Raji (cell line): ENCODE measurements at regions not wholly inside any gene's neighbourhood (a gene's known extent, or its start where the extent isn't known, plus 50 kb on each side); places are given as distances from the start of the nearest gene placed in this dataset.

Experiments
- POLR2A ChIP-seq: IDR thresholded peaks from 2 replicates; pipeline ENCODE4 v1.6.1; 2011; ENCODE audit warnings: low read depth, low read length, control low read depth; ENCODE audit not compliant: insufficient read depth

GRCh38 chr6:20328924-20329300, 72.8 kb upstream of the E2F3 start:
- TF ChIP-seq POLR2A: no peak

GRCh38 chr6:20331042-20331441, 70.6 kb upstream of the E2F3 start:
- TF ChIP-seq POLR2A: no peak

GRCh38 chr6:20331625-20332024, 70.1 kb upstream of the E2F3 start:
- TF ChIP-seq POLR2A: no peak

GRCh38 chr6:20332441-20333006, 69.2 kb upstream of the E2F3 start:
- no peak for TF ChIP-seq POLR2A

- TF ChIP-seq POLR2A: no peak
Observed at GRCh38 chr6:20333721-20334269, 67.9 kb upstream of the E2F3 start.

- no peak for TF ChIP-seq POLR2A
Observed at GRCh38 chr6:20334334-20334733, 67.3 kb upstream of the E2F3 start.

GRCh38 chr6:20334962-20335361, 66.7 kb upstream of the E2F3 start:
- TF ChIP-seq POLR2A: no peak

- no peak for TF ChIP-seq POLR2A
Observed at GRCh38 chr6:20335872-20336271, 65.8 kb upstream of the E2F3 start.

GRCh38 chr6:20338156-20338555, 63.5 kb upstream of the E2F3 start:
- no peak for TF ChIP-seq POLR2A

- TF ChIP-seq POLR2A: no peak
Observed at GRCh38 chr6:20340068-20340848, 61.4 kb upstream of the E2F3 start.

- no peak for TF ChIP-seq POLR2A
Observed at GRCh38 chr6:20341096-20341495, 60.6 kb upstream of the E2F3 start.

- TF ChIP-seq POLR2A: no peak
Observed at GRCh38 chr6:20341564-20341963, 60.1 kb upstream of the E2F3 start.

GRCh38 chr6:20348041-20348440, 53.6 kb upstream of the E2F3 start:
- TF ChIP-seq POLR2A: no peak

GRCh38 chr6:20349225-20349624, 52.5 kb upstream of the E2F3 start:
- TF ChIP-seq POLR2A: no peak

GRCh38 chr6:20350215-20350614, 51.5 kb upstream of the E2F3 start:
- TF ChIP-seq POLR2A: no peak

- no peak for TF ChIP-seq POLR2A
Observed at GRCh38 chr6:20351534-20351933, 50.1 kb upstream of the E2F3 start.
